Thoracic aorta (tissue), 2 donors: ENCODE measurements at regions not wholly inside any gene's neighbourhood (a gene's known extent, or its start where the extent isn't known, plus 50 kb on each side); places are given as distances from the start of the nearest gene placed in this dataset.

Source experiments
- ATAC-seq: fragments of 150-250 bp; one replicate; pipeline ENCODE4 v1.8.0; 2017; ENCODE audit warnings: low read depth; ENCODE audit not compliant: insufficient number of reproducible peaks, low FRiP score
- DNase-seq: peaks from one replicate; pipeline ENCODE4 v3.0.0-alpha.2; 2020; ENCODE audit warnings: low spot score
- H3K27ac ChIP-seq, 2 donors: fragments of 200-600 bp; sonication (generic); 1 replicate in 1 of 2; 2 replicates in 1 of 2; pipeline ENCODE4 v1.5.1; 2016; ENCODE audit warnings: mild to moderate bottlenecking in 2 of 2, moderate library complexity in 2 of 2
- H3K27me3 ChIP-seq: fragments of 200-600 bp; sonication (generic); replicated peaks from 2 replicates; pipeline ENCODE4 v1.6.0; 2016; ENCODE audit warnings: mild to moderate bottlenecking; ENCODE audit not compliant: insufficient read depth
- H3K36me3 ChIP-seq: fragments of 200-600 bp; sonication (generic); one replicate; pipeline ENCODE4 v1.5.1; 2016
- H3K4me1 ChIP-seq, 2 donors: fragments of 200-600 bp; sonication (generic); 1 replicate in 1 of 2; 2 replicates in 1 of 2; pipeline versions ENCODE4 v1.5.1 to v1.6.0; 2016; ENCODE audit warnings: low read depth in 2 of 2, mild to moderate bottlenecking in 1 of 2; ENCODE audit not compliant: control insufficient read depth in 1 of 2
- H3K4me3 ChIP-seq: fragments of 200-600 bp; sonication (generic); 2 replicates; pipeline ENCODE4 v1.5.1; 2016; ENCODE audit warnings: mild to moderate bottlenecking
- H3K9me3 ChIP-seq: fragments of 200-600 bp; sonication (generic); 2 replicates; pipeline ENCODE4 v1.5.1; 2016
- TF ChIP-seq, protein P1 (sequence below): fragments of 200-600 bp; sonication (generic); IDR thresholded peaks from one replicate; pipeline ENCODE4 v1.5.1; 2019; ENCODE audit warnings: antibody characterized with exemption

DNA sequence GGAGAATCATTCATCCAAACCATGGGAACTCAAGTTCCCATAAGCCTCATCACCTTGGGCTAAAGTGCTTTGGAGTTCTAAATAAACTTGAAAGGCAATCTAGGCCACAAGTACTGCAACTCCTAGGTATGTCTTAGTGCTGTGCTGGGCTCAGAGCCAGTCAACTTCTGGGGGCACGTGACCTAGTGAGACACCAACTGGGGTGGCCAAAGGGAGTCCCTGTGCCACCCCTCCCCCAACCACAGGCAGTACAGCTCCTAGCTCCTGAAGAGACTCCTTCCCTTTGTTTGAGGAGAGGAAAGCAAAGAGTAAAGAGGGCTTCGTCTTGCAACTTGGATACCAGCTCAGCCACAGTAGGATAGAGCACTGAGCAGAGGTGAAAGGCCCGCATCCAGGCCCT lies 154.2 kb upstream of the IL1RAPL2 start:
- no peaks in the 10 kb centered on the region for H3K27me3 ChIP-seq
- no peak overlapping the region for H3K4me3 ChIP-seq
- H3K27ac ChIP-seq = no peak overlapping the region
- no peaks in the 10 kb centered on the region for H3K36me3 ChIP-seq
- TF ChIP-seq, protein P1, sequence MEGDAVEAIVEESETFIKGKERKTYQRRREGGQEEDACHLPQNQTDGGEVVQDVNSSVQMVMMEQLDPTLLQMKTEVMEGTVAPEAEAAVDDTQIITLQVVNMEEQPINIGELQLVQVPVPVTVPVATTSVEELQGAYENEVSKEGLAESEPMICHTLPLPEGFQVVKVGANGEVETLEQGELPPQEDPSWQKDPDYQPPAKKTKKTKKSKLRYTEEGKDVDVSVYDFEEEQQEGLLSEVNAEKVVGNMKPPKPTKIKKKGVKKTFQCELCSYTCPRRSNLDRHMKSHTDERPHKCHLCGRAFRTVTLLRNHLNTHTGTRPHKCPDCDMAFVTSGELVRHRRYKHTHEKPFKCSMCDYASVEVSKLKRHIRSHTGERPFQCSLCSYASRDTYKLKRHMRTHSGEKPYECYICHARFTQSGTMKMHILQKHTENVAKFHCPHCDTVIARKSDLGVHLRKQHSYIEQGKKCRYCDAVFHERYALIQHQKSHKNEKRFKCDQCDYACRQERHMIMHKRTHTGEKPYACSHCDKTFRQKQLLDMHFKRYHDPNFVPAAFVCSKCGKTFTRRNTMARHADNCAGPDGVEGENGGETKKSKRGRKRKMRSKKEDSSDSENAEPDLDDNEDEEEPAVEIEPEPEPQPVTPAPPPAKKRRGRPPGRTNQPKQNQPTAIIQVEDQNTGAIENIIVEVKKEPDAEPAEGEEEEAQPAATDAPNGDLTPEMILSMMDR = no peak
- DNase-seq (no peak), ATAC-seq (no peak)
- no peaks in the 10 kb centered on the region for H3K9me3 ChIP-seq
- no peaks in the 10 kb centered on the region for H3K4me1 ChIP-seq

DNA sequence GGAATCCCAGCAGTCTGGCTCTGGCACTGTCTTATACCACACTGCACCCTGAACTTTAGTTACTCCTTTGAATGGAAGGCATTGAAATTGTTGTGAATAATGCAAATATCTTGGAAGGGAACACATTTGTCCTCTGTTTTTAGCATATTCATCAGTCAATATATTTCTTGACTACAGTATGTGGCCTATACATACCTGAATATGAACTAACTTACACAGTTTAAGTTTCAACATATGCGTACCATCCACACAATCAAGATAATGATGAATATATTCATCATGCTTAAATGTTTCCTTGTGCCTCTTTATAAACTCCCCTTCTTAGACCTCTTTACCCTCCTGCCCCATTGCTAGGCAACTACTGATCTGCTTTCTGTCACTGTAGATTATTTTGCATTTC lies 145.7 kb upstream of the ESX1 start:
- H3K36me3 ChIP-seq = no peaks in the 10 kb centered on the region
- DNase-seq = no peak
- no peaks in the 10 kb centered on the region for H3K4me1 ChIP-seq
- no peaks in the 10 kb centered on the region for H3K9me3 ChIP-seq
- H3K4me3 ChIP-seq = no peak overlapping the region
- TF ChIP-seq, protein P1 = no peak
- H3K27me3 ChIP-seq = no peaks in the 10 kb centered on the region
- no peak overlapping the region for H3K27ac ChIP-seq
- no peak for ATAC-seq

DNA sequence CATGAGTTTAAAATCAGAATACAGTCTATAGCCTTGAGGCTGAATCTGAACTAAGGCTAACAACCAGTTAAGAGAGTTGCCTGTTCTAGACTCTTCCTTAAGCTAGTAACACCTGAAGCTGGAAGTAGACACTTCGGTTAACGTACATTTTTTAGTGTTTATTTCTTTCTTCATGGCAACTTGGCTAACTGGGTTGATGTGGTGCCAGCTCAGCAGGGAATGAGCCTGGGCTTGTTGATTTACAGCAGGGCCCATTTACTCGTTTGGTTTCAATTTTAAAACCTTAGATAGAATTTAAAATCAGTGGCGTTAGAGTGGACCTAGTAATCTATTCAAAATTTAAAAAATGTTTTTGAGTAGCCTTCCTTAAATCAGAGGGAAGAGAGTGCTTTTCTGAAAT lies 137.6 kb upstream of the ESX1 start:
- H3K4me1 ChIP-seq = no peaks in the 10 kb centered on the region
- ATAC-seq (no peak), DNase-seq (no peak)
- no peaks in the 10 kb centered on the region for H3K36me3 ChIP-seq
- no peaks in the 10 kb centered on the region for H3K27me3 ChIP-seq
- no peak overlapping the region for H3K27ac ChIP-seq
- H3K9me3 ChIP-seq = no peaks in the 10 kb centered on the region
- TF ChIP-seq, protein P1 = no peak
- H3K4me3 ChIP-seq = no peak overlapping the region

DNA sequence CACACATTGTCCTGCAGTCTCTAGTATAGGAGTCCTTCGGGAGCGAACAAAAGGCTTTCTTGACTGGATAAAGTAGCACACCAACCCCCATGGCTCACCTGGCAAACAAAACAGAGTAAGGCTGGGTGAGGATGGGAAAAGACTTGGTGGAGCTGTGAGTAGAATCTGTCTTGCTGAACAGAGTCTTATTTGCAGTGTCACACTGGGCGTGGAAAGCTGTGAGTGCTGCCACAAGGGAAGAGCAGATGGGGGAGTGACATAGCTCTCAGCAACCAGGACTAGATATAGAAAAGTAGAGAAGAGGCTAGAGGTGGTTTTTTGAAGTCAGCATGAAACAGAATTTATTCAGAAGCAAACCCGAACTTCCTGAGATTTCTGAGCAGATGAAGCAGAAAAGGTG lies 137.2 kb upstream of the ESX1 start:
- no peak overlapping the region for H3K27ac ChIP-seq
- H3K27me3 ChIP-seq = no peaks in the 10 kb centered on the region
- no peaks in the 10 kb centered on the region for H3K4me1 ChIP-seq
- TF ChIP-seq, protein P1 = no peak
- no peak for ATAC-seq
- no peak overlapping the region for H3K4me3 ChIP-seq
- H3K9me3 ChIP-seq = no peaks in the 10 kb centered on the region
- H3K36me3 ChIP-seq = no peaks in the 10 kb centered on the region
- DNase-seq = no peak

DNA sequence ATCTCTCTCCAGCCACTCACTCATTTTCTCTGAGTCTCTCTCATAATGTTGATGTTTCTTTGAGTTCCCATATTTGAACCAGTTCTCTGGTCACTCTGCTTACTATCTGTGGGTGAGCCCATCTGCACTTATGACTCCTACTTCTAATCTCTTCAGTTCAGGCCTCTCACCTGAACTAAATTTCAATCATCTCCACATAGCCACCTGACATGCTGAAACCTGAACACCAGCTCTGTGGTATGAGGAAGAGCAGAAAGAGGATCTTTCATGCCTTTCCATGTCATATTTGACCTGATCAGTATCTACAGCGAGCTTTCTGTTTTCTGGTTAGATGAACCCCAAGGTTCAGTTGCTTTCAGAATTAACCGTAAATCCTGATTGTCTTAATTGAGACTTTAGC lies 122.2 kb upstream of the ESX1 start:
- no peak overlapping the region for H3K27ac ChIP-seq
- H3K4me3 ChIP-seq = no peak overlapping the region
- TF ChIP-seq, protein P1 = no peak
- ATAC-seq (no peak), DNase-seq (no peak)
- no peaks in the 10 kb centered on the region for H3K9me3 ChIP-seq
- no peaks in the 10 kb centered on the region for H3K36me3 ChIP-seq
- no peaks in the 10 kb centered on the region for H3K27me3 ChIP-seq
- no peaks in the 10 kb centered on the region for H3K4me1 ChIP-seq
